ENCODE measurements at regions not wholly inside any gene's neighbourhood (a gene's known extent, or its start where the extent isn't known, plus 50 kb on each side); places are given as distances from the start of the nearest gene placed in this dataset.

- no peak for TF ChIP-seq CTCF (IDR thresholded peaks at IDR 0.05)
- no peak for TF ChIP-seq EP300 (IDR thresholded peaks at IDR 0.05)
These were observed 136.0 kb downstream of the HLX start for GRCh38 chr1:221015159-221015790.

All from upper lobe of left lung (tissue), 4 donors.